GM18517 (cell line): ENCODE measurements at regions not wholly inside any gene's neighbourhood (a gene's known extent, or its start where the extent isn't known, plus 50 kb on each side); places are given as distances from the start of the nearest gene placed in this dataset.
"Not testable (repeated sequence)": the region's sequence is repeated elsewhere in the genome, so short reads cannot be mapped to it uniquely, and the experiment has no call there.

ENCODE experiments used
- ATAC-seq: cut with Tn5 transposase; IDR thresholded peaks from one replicate; pipeline ENCODE4 v1.9.1; 2021; ENCODE audit warnings: mild to moderate bottlenecking, moderate library complexity; ENCODE audit not compliant: unreplicated experiment

GRCh38 chr1:166488327-166488726, 321.5 kb upstream of the FAM78B start:
- no peak for ATAC-seq

- no peak for ATAC-seq
Observed at GRCh38 chr1:166489356-166489669, 322.5 kb upstream of the FAM78B start.

DNA sequence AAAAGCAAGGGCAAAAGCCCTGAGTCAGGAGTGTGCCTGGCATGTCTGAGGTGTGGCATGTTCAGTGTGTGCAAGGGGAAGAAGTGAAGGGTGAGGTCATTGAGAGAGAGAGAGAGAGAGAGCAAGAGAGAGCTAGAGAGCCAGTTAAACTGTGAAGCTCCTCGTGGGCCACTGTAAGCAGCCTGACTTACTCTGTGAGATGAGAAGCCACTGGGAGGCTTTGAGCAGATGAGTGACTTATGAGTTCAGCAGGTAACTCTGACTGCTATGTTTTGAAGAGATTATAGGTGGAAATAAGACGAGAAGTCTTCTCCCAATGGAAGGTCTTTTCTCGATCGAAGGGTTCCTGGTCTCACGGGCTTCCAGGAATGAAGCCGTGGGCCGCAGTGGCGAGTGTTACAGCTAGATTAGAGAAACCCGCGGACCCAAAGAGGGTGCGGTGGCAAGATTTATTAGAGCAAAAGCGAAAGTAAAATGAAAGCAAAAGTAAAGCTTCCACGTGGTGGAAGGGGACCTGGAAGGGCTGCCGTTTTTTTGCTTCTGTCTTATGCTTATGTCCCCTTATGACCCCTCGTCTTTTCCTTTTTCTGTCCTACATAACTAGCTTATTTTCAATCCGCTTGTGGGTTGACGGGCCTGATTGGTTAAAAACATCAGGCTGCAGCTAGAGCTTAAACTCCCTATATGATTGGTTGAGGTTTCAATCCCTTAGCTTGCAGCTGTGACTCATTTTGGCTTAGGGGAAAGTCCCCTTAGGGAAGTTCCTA, 323.1 kb upstream of the FAM78B start:
- peak; percentile 84 for ATAC-seq

- no peak for ATAC-seq
Observed at GRCh38 chr1:166490437-166490991, 323.7 kb upstream of the FAM78B start.

GRCh38 chr1:166493765-166494164, 327.0 kb upstream of the FAM78B start:
- ATAC-seq: not testable (repeated sequence)

GRCh38 chr1:166507347-166507746, 331.9 kb upstream of the POGK start:
- ATAC-seq: no peak

DNA sequence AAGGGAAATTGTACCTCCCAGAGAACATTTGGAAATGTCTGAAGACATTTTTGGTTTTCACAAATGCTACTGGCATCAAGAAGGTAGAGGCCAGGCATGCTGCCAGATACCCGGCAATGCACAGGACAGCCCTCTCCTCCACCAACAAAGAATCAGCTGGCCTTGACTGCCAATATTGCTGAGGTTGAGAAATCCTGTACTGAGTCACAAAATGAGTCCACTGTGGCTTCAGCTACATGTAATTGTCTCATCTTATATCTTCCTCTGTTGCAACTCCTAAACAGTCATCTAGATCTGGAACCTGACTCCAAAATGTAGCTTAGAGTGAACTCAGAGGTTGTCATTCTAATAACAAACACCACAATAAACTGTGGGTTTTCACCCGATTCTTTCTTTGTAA, 327.5 kb upstream of the POGK start:
- no peak for ATAC-seq

- no peak for ATAC-seq
Observed at GRCh38 chr1:166514067-166514466, 325.2 kb upstream of the POGK start.

GRCh38 chr1:166527752-166528151, 311.5 kb upstream of the POGK start:
- ATAC-seq: no peak

GRCh38 chr1:166538646-166539045, 300.6 kb upstream of the POGK start:
- no peak for ATAC-seq

GRCh38 chr1:166544036-166544435, 295.2 kb upstream of the POGK start:
- no peak for ATAC-seq

GRCh38 chr1:166544561-166544960, 294.7 kb upstream of the POGK start:
- ATAC-seq: no peak

DNA sequence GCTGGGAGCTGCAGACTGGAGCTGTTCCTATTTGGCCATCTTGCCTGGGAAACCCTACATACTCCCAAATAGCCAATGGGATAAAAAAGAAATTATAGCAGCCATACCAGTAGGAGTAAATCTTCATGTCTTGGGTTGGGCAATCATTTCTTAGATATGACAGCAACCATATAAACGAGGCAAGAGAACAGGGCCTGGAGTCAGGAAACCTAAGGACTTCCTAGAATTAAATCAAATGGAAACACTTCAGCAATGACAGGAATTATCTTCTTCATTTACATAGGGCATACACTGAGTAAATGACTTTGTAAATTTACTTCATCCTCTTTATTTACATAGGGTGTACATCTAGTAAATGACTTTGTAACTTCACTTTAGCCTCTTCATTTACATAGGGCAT, 286.6 kb upstream of the POGK start:
- no peak for ATAC-seq

GRCh38 chr1:166570954-166571353, 268.3 kb upstream of the POGK start:
- no peak for ATAC-seq

DNA sequence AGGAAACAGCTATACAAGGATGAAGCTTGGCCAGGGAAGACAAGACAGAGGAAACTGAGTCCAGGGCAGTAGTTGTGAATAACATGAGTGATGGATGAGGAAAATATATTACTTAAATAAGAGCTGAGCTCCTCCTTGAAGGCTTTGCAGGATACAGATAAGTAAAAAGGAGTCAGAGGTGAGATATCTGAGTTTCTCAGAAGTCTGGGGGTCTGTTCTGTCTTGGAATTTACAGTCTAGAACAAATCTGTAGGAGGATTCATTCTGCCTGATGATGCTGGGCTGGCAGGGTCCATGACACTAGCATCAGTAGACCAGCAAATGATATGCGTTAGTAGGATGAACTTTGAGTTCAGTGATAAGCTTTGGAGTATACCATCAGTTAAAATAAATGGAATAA, 266.1 kb upstream of the POGK start:
- no peak for ATAC-seq

DNA sequence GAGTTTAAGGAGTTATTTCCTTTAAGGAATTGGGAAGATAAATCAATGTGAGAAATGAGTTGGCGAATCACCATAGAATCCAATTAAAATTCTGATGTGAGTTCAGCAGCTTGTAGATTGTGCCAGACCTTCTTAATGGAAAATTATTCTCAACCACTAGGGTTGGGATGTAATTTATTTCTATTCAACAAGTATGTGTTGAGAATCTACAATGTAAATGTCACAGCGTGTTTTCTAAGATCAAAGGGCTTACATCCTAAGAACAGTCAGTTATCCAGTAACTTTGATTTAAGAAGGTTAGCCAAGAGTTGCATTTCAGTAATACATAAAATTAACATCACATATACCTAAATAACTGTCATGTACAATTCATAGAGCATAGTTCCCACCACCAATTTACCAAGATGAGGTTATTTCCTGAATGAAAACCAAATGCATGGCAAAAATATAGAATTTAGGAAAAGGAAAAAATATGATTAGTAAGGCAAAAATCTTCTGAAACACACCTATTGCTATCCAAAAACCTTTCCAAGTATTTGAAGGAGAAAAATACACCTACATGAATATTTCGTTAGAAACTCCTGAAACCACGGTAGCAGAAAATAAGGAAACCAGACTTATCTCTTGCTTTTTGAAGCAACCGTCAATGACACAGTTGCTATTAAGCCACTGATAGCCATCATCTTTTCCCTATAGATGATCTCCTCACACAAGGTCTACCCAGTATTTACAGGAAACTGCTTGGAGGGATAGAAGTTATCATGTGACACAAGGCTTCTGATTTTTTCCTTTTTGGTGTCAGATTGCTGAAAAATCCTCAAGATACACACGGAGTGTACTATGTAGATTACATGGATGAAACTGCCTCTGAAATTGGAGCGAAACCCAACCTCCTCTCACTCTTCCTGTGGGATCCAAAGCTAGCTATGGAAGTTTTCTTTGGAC, 259.4 kb upstream of the POGK start:
- ATAC-seq: no peak

DNA sequence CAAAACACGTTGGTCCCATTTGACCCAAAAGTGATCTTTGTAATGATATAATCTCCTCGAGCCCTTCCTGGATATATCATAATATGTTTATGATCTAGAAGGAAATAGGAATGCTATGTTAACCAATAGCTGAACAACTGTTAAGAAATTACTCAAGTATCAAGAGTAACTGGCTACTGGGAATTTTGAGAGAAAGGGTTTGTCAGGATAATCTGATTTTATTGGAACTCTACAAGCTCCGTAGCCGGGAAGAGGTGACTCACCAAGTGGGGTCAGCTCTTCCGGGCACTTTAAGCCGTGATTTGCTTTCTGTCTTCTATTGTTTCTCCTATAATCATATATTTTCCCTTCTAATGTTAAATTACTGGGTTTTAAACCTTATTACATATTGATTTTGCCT, 250.5 kb upstream of the POGK start:
- no peak for ATAC-seq

GRCh38 chr1:166590161-166590560, 249.1 kb upstream of the POGK start:
- no peak for ATAC-seq

DNA sequence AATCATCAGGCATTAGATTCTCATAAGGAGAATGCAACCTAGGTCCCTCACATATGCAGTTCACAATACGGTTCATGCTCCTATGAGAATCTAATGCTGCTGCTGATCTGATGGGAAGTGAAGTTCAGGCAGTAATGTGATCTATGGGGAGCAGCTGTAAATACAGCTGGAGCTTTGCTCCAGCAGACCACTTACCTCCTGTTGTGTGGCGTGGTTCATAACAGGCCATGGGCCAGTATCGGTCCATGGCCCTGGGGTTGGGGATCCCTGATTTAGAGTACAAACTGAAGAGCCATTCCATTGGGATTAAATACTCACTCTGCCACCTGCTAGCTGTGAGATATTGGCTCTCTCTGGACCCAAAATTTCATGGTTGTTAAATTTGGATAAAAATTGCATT, 244.6 kb upstream of the POGK start:
- no peak for ATAC-seq

DNA sequence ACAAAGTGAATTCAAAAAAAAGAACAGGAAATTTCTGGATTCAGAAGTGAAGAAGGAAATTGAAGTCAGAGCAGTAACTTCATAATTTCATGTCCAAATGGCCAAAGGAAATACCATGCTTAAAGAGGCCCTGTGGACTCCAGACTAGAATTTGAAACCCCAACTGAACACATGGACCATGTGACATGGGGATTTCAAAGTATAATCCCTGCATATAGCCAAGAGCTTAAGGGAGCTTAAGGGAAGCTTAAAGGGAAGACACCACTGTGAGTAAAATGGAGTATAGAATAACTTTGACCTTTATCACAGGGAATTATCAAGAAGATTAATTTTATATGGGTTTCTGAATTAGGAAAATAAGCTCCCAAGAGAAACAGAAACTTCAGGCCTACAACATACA, 241.8 kb upstream of the POGK start:
- no peak for ATAC-seq

DNA sequence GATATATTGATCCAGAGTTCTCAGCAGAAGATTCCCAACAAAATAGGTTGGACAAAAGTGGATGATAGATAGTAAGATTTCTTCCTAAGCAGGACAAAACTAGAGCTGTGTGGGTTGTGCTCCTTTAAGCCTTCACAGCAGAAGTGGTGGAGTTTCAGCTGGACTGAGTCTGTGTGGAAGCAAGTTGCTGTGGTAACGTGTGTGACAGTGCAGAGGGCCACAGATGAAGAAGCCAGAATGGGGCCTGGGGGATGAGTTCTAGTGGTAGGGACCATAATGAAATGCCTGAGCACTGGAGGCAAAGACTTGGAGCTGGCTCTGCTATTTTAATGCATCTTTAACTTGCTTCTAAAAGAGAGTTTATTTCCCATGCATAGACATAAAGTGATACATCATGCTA, 238.7 kb upstream of the POGK start:
- no peak for ATAC-seq
